Stomach smooth muscle (tissue), 2 donors: ENCODE measurements at regions not wholly inside any gene's neighbourhood (a gene's known extent, or its start where the extent isn't known, plus 50 kb on each side); places are given as distances from the start of the nearest gene placed in this dataset.

Source experiments
- H3K27ac ChIP-seq: one replicate; pipeline ENCODE4 v1.7.0; 2013; ENCODE audit warnings: mild to moderate bottlenecking, low read length, inconsistent platforms
- H3K27me3 ChIP-seq, 2 donors: one replicate each; pipeline ENCODE4 v1.7.0; 2013; ENCODE audit warnings: low read length in 2 of 2; ENCODE audit not compliant: insufficient read depth in 2 of 2, control insufficient read depth in 1 of 2
- H3K36me3 ChIP-seq, 2 donors: one replicate each; pipeline ENCODE4 v1.7.0; 2013; ENCODE audit warnings: low read length in 2 of 2; ENCODE audit not compliant: control insufficient read depth in 2 of 2, insufficient read depth in 2 of 2
- H3K4me1 ChIP-seq: one replicate; pipeline ENCODE4 v1.7.0; 2013; ENCODE audit warnings: low read length; ENCODE audit not compliant: control insufficient read depth, insufficient read depth
- H3K4me3 ChIP-seq, 2 donors: one replicate each; pipeline ENCODE4 v1.7.0; 2013; ENCODE audit warnings: low read length in 2 of 2
- H3K9ac ChIP-seq, 2 donors: one replicate each; pipeline ENCODE4 v1.7.0; 2013; ENCODE audit warnings: low read length in 2 of 2, mild to moderate bottlenecking in 1 of 2
- H3K9me3 ChIP-seq, 2 donors: one replicate each; pipeline ENCODE4 v1.7.0; 2013; ENCODE audit warnings: low read length in 2 of 2; ENCODE audit not compliant: control insufficient read depth in 2 of 2
- donor health status: healthy.
- donor health status: Pancreatic carcinoma.

DNA sequence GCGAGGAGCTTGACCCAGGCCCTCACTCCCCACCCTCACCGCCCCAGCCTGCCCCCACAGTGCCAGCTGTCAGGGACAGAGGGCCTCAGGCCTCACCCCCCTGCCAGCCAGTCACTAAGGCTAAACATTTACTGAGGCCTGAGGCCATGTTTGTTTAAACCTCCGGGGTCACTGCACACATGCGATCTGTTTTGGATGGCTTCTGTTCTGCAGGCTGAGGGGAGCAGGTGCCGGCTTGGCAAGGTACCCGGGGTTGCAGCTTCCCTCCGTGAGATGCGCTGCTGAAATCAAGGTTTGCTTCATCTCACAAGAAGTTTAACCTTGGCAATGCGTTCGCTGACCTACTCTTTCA lies 103.3 kb upstream of the BOD1 start:
- Histone ChIP-seq H3K4me1 (peaks cover 4% of the 10 kb centered on the region), H3K4me3 (no peak overlapping the region), H3K9ac (no peak overlapping the region), H3K27me3 (peaks cover 0 to 4% of the 10 kb centered on the region in 2 donors), H3K9me3 (peaks cover 0 to 3% of the 10 kb centered on the region in 2 donors), H3K27ac (no peak overlapping the region), H3K36me3 (no peaks in the 10 kb centered on the region)

DNA sequence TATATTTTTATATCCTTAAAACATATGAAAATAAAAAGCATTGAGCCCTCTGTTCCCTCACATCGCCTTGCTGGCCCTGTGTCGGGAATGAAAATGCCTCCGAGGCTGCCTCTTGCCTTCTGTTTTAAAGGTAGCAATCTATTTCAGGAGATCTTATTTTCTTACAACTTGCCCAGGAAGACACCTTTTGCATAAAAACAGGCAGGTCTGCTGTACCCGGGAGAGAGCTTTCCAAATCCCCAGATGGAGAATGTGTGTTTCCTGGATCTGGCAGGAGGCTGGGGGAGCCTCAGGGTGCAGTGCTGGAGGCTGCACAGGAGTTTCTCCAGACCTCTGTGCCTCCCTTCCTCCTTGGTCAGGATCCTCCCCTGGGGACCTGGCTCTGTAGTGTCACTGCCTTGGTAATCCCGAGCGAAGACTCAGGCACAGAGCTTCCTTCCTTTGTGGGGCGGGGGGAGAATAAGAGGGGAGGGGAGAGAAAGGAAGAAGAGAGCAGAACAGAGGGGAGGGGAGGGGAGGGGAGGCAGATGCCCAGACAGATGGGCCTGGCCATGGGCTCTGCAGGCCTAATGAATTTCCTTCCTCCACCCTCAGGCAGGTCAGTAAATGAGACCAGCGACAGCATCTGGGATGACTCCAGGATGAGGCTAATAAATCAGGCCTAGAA lies 104.0 kb upstream of the BOD1 start:
- peaks cover 4% of the 10 kb centered on the region for H3K4me1 ChIP-seq
- no peak overlapping the region for H3K4me3 ChIP-seq
- H3K9me3 ChIP-seq: peaks cover 0 to 3% of the 10 kb centered on the region in 2 donors
- H3K36me3 ChIP-seq: no peaks in the 10 kb centered on the region
- no peak overlapping the region for H3K9ac ChIP-seq
- H3K27me3 ChIP-seq: peaks cover 0 to 4% of the 10 kb centered on the region in 2 donors
- H3K27ac ChIP-seq: no peak overlapping the region

DNA sequence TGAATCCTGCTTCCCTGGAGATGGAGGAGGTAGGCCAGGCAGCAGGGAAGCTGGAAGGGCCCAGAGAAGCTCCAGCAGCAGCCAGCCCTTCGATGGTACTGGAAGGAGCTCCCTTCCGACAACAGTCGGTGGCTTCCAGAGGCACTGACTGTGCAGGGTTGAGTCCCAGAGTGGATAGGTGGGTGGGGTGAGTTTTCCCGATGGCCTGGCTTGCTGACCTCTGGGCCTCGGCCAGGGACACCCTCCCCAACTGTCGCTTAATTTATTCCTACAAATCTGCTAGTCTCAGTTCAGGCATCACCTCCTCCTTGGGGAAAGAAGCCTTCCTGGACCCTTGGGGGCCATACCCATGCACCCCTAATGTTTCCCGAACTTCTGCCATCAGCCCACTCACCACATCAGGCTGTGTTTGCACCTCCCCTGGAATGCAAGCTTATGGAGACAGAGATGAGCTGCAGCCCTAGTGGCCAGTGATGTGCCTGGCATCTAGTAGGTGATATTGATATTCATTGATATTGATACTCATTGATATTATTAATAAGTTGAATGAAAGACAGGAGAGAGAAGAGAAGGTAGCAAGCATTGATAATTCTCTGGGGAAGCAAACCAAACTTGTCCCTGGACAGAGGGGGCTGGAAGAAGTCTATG lies 104.6 kb upstream of the BOD1 start:
- H3K4me1 ChIP-seq: no peaks in the 10 kb centered on the region
- H3K4me3 ChIP-seq: no peak overlapping the region
- no peaks in the 10 kb centered on the region for H3K36me3 ChIP-seq
- peaks cover 0 to 3% of the 10 kb centered on the region in 2 donors for H3K9me3 ChIP-seq
- peaks cover 0 to 4% of the 10 kb centered on the region in 2 donors for H3K27me3 ChIP-seq
- H3K9ac ChIP-seq: no peak overlapping the region
- H3K27ac ChIP-seq: no peak overlapping the region

DNA sequence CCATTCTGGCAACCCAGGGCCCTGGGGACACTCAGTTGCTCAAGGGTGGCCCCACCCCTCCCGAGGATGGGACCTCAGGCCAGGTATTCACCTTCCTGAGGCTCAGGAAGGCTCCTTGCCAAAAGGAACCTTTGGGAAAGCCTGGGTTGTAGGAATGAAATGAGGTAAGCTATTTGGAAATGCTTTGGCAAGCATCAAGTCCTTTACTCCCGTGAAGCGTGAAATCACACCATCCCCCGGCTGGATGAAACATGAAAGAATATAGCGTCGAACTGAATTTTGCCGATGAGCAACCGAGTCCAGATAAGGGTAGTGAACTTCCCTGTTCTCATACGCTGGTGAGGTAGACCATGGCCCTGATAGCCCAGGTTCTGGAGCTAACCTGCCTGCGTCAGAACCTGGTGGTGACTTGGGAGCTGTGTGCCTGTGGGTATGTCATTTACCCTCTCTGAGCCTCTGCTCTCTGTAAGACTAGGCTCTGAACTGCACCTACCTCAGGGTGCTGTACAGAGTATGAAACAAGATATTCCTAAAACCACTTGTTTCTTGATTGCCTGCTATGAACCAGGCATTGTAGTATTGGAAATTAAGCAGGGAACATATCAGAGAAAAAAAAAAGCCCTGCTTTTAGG lies 105.3 kb upstream of the BOD1 start:
- Histone ChIP-seq H3K36me3 (no peaks in the 10 kb centered on the region), H3K27ac (no peak overlapping the region), H3K9ac (no peak overlapping the region), H3K27me3 (peaks cover 0 to 4% of the 10 kb centered on the region in 2 donors), H3K4me3 (no peak overlapping the region), H3K9me3 (peaks cover 0 to 3% of the 10 kb centered on the region in 2 donors), H3K4me1 (no peaks in the 10 kb centered on the region)

DNA sequence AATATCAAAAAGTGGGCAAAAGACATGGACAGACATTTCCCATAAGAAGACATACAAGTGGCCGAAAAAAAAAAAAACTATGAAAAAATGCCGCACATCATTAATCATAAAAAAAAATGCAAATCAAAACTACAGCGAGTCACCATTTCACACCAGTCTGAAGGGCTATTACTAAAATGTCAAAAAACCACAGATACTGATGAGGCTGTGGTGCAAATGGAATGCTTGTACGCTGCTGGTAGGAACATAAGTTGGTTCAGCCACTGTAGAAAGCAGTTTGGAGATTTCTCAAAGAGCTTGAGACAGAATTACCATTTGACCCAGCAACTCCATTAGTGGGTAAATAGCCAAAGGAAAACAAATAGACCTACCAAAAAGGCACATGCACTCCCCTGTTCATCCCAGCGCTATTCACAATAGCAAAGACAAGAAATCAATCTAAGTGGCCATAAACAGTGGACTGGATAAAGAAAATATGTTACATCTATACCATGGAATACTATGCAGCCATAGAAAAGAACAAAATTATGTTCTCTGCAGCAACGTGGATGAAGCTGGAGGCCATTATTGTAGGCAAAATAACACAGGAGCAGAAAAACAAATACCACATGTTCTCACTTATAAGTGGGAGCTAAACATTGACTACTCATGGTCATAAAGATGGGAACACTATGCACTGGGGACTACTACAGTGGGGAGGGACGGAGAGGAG lies 110.6 kb upstream of the BOD1 start:
- Histone ChIP-seq H3K4me3 (no peak overlapping the region), H3K9me3 (peaks cover 0 to 3% of the 10 kb centered on the region in 2 donors), H3K27ac (no peak overlapping the region), H3K4me1 (no peaks in the 10 kb centered on the region), H3K36me3 (no peaks in the 10 kb centered on the region), H3K27me3 (no peaks in the 10 kb centered on the region), H3K9ac (no peak overlapping the region)

DNA sequence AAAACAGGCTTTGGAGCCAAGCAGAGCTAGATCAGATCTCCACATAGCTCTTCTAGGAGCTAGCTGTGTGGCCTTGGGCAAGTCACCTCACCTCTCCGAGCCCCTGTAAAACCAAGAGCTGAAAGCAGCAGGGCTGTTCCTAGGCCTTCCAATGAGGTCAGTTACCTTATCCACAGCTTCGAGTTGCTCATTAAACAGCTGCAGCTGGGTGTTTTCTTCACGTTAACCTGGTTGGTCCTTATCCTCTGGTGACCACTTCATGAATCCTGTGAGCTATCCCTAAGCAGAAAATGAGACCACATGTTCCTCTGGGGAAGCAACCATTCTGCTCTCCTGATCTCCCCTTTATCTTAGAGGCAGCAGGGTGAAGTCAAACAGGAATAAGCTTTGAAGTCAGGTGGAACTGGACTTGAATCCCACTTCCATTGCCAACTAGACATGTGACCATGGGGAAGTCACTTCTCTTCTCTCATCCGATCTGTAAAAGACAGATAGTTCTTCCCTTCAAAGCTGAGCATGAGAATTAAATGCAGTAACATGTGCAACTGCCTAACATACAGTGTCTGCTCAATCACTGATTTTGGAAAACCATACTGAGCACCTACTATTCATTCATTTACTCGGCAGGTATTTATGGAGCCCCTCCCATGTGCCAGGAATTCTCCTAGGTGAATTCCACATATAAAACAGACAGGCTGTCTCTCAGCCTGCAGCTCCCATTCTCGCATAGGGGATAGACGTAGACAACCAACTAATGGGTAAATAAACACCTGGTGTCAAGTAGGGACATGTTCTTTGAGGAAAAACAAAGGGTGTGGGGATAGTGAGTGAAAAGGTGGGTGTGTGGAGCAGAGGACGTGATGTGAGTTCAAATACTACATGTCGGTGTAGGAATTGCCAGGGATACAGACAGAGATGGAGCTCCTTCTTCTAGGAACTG lies 111.7 kb upstream of the BOD1 start:
- no peak overlapping the region for H3K9ac ChIP-seq
- H3K36me3 ChIP-seq: no peaks in the 10 kb centered on the region
- peaks cover 0 to 3% of the 10 kb centered on the region in 2 donors for H3K9me3 ChIP-seq
- no peak overlapping the region for H3K27ac ChIP-seq
- H3K4me1 ChIP-seq: no peaks in the 10 kb centered on the region
- no peak overlapping the region for H3K4me3 ChIP-seq
- no peaks in the 10 kb centered on the region for H3K27me3 ChIP-seq

DNA sequence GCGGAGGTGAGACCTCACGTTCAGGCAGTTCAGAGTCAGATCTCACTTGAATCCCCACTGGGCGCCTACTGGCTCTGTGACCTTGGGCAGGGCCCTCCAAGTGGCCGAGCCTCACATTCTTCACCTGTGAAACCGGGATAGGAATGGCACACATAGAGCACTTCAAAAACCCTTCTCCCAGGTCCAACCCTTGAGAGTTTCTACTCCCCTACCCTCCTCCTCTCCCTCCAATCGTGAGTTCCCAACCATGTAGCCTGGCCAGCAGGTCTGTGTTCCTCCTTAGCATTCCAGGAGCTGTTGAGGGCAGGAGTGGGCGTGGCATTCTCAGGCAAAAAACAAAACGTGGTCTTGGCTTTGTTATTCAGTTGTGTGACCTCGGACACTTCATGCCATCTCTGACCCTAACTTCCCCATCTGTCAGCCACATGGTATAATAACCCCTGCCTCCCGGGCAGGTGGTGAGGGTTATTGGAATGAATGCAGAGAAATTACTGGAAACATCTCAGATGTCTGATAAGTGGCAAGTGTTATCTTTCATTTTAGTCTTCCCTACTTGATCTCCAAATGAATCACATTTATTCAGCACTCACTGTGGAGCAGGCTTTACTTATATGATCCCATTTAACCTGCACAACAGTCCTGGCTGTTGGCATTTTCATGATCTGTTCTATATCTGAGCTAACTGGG lies 112.8 kb upstream of the BOD1 start:
- Histone ChIP-seq H3K36me3 (no peaks in the 10 kb centered on the region), H3K4me1 (no peaks in the 10 kb centered on the region), H3K9me3 (peaks cover 0 to 3% of the 10 kb centered on the region in 2 donors), H3K9ac (no peak overlapping the region), H3K4me3 (no peak overlapping the region), H3K27me3 (no peaks in the 10 kb centered on the region), H3K27ac (no peak overlapping the region)

DNA sequence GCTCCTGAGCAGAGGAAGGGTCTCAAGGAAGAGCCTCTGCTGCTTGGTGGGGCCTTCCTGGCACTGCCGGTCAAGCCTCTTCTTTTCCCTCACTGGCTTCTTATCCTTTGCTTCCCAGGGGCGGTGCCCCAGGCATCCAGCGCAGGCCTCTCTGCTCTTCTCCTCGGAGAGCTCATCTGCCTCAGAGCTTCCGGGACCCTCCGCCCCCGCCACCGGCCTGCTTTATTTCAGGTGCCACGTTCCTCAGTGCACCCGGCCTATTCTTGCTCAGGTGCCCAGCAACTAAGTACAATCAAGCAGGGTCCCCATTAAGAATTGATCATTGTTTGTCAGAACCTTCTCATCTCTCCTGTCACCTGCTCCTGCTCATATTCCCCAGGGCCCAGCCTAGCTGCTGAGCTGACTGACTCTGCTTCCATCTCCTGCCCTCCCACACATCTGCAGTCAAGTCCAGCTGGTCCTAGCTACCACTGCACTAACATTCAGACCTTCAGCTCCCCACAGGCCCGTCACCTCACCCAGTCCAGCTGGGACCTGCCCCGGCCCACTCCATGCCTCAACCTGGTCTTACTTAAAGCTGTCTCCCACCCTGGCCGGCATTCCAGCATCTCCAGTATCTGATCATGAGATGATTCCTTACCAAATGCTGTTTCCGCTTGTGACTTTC lies 114.3 kb upstream of the BOD1 start:
- Histone ChIP-seq H3K27ac (no peak overlapping the region), H3K9ac (no peak overlapping the region), H3K4me1 (no peaks in the 10 kb centered on the region), H3K36me3 (no peaks in the 10 kb centered on the region), H3K4me3 (no peak overlapping the region), H3K9me3 (no peaks in the 10 kb centered on the region), H3K27me3 (no peaks in the 10 kb centered on the region)

DNA sequence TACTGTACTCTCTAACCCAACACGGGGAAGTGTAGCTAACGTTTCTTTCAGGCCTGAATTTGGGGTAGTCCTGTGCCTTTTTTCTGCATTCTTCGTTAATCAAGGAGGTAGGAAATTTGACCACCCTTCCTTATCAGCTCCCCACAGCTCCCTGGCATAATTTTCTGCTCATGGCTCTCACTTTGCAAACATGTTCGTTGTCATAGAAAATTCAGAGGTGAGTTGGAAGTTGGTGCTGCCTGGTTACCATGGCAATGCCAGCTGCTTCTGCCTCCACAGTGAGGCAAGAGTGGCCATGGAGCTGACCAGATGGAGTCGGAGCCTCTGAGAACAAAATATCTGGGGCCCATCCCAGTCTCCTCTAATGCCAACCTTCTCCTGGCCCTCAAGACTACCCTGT lies 116.6 kb upstream of the BOD1 start:
- Histone ChIP-seq H3K4me1 (no peaks in the 10 kb centered on the region), H3K36me3 (no peaks in the 10 kb centered on the region), H3K9me3 (no peaks in the 10 kb centered on the region), H3K9ac (no peak overlapping the region), H3K27me3 (no peaks in the 10 kb centered on the region), H3K4me3 (no peak overlapping the region), H3K27ac (no peak overlapping the region)
